HG03039 (cell line): ENCODE measurements at regions not wholly inside any gene's neighbourhood (a gene's known extent, or its start where the extent isn't known, plus 50 kb on each side); places are given as distances from the start of the nearest gene placed in this dataset.

Source experiments
- ATAC-seq: cut with Tn5 transposase; IDR thresholded peaks from one replicate; pipeline ENCODE4 v1.9.1; 2021; ENCODE audit warnings: mild to moderate bottlenecking, moderate library complexity; ENCODE audit not compliant: unreplicated experiment

- ATAC-seq = no peak
These were observed 249.4 kb upstream of the CTAGE1 start for GRCh38 chr18:22667156-22667555.

- ATAC-seq = peak; percentile 52
These were observed 250.1 kb upstream of the CTAGE1 start for GRCh38 chr18:22667616-22668422.

GRCh38 chr18:22668496-22668895, 250.8 kb upstream of the CTAGE1 start:
- ATAC-seq = no peak

- ATAC-seq = peak; percentile 61
These were observed 253.2 kb upstream of the CTAGE1 start for GRCh38 chr18:22670914-22671313.

GRCh38 chr18:22673182-22673862, 255.6 kb upstream of the CTAGE1 start:
- no peak for ATAC-seq

- ATAC-seq = no peak
These were observed 256.6 kb upstream of the CTAGE1 start for GRCh38 chr18:22674272-22674671.

GRCh38 chr18:22675006-22675405, 257.3 kb upstream of the CTAGE1 start:
- ATAC-seq = no peak

GRCh38 chr18:22676423-22676822, 256.7 kb upstream of the RBBP8 start:
- no peak for ATAC-seq

GRCh38 chr18:22678486-22678885, 254.6 kb upstream of the RBBP8 start:
- no peak for ATAC-seq

- ATAC-seq = no peak
These were observed 252.2 kb upstream of the RBBP8 start for GRCh38 chr18:22680944-22681343.

- no peak for ATAC-seq
These were observed 251.2 kb upstream of the RBBP8 start for GRCh38 chr18:22681908-22682307.

GRCh38 chr18:22682720-22683119, 250.4 kb upstream of the RBBP8 start:
- ATAC-seq = no peak

- no peak for ATAC-seq
These were observed 249.9 kb upstream of the RBBP8 start for GRCh38 chr18:22683196-22683676.

GRCh38 chr18:22683786-22684185, 249.3 kb upstream of the RBBP8 start:
- no peak for ATAC-seq

- ATAC-seq = no peak
These were observed 248.9 kb upstream of the RBBP8 start for GRCh38 chr18:22684268-22684667.

- ATAC-seq = no peak
These were observed 247.3 kb upstream of the RBBP8 start for GRCh38 chr18:22685788-22686187.

- ATAC-seq = no peak
These were observed 245.0 kb upstream of the RBBP8 start for GRCh38 chr18:22687892-22688680.

GRCh38 chr18:22688877-22689496, 244.1 kb upstream of the RBBP8 start:
- no peak for ATAC-seq

- ATAC-seq = no peak
These were observed 243.4 kb upstream of the RBBP8 start for GRCh38 chr18:22689712-22690111.

GRCh38 chr18:22690556-22690955, 242.6 kb upstream of the RBBP8 start:
- no peak for ATAC-seq
